MCF 10A (cell line): ENCODE measurements at regions not wholly inside any gene's neighbourhood (a gene's known extent, or its start where the extent isn't known, plus 50 kb on each side); places are given as distances from the start of the nearest gene placed in this dataset.

Experiments
- BruUV-seq: library from RNA; stranded (reverse); fragments of 400-500 nt; replicated peaks from 2 replicates; lab custom pipeline; 2021; lab: Mats Ljungman, UMichigan
- CTCF ChIA-PET: fragments of 300-600 bp; sonication (Branson Sonifier 250); formaldehyde crosslinking; extraction: SDS; loops from one replicate; lab custom pipeline; 2021; ENCODE audit warnings: antibody characterized with exemption, inconsistent platforms; lab: Yijun Ruan, JAX
- POLR2A ChIA-PET: fragments of 300-600, 350-650 bp; sonication (Branson Sonifier 250); formaldehyde crosslinking; extraction: SDS; loops from one replicate; lab custom pipeline; 2020; ENCODE audit warnings: antibody characterized with exemption, inconsistent platforms; lab: Yijun Ruan, JAX
- DNase-seq: peaks from one replicate; pipeline ENCODE4 v3.0.0-alpha.2; 2018; ENCODE audit not compliant: unreplicated experiment
- H3K27ac Mint-ChIP-seq: one replicate; pipeline ENCODE4 v1.8.0; 2022; ENCODE audit warnings: mild to moderate bottlenecking, low read depth, mixed read lengths; ENCODE audit not compliant: unreplicated experiment
- H3K27me3 Mint-ChIP-seq: one replicate; pipeline ENCODE4 v1.8.0; 2022; ENCODE audit warnings: mixed read lengths; ENCODE audit not compliant: insufficient read depth, unreplicated experiment
- H3K36me3 Mint-ChIP-seq: one replicate; pipeline ENCODE4 v1.8.0; 2022; ENCODE audit warnings: mild to moderate bottlenecking, moderate library complexity, mixed read lengths; ENCODE audit not compliant: insufficient read depth, unreplicated experiment
- H3K4me1 Mint-ChIP-seq: one replicate; pipeline ENCODE4 v1.8.0; 2022; ENCODE audit warnings: mixed read lengths; ENCODE audit not compliant: insufficient read depth, unreplicated experiment
- H3K4me3 Mint-ChIP-seq: one replicate; pipeline ENCODE4 v1.8.0; 2022; ENCODE audit warnings: mild to moderate bottlenecking, moderate library complexity, mixed read lengths; ENCODE audit not compliant: unreplicated experiment
- H3K9me3 Mint-ChIP-seq: one replicate; pipeline ENCODE4 v1.8.0; 2022; ENCODE audit warnings: mixed read lengths; ENCODE audit not compliant: unreplicated experiment
- intact Hi-C: fragments of 100-400 bp; cut with micrococcal nuclease; formaldehyde crosslinking; loops from 2 replicates; pipeline ENCODE4 v1.14.1; 2022
- TF ChIP-seq, protein P1 (sequence below): fragments of 200-600 bp; IDR thresholded peaks from one replicate; pipeline ENCODE4 v1.8.0; 2022; ENCODE audit warnings: antibody characterized with exemption, mild to moderate bottlenecking; ENCODE audit not compliant: unreplicated experiment

DNA sequence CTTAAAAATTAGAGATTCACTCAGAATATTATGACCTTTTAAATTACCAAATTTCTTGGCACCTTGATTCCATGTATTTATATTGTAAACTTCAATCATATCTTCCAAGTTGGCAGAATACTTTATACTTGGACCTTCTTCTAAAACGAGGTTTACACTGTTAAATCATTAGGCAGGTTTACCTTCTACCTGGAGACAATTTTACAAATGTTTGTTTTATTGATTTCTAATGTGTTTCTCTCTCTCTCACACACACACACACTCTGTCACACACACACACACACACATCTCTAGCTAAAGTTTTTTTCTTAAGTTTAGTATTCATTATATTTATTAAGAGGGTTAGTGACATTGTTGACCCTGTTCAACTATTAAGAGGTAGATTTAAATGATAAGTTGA, 1155.6 kb downstream of the NSUN3 start:
- no TSS peak for BruUV-seq
- CTCF ChIA-PET, result no interaction called here
- intact Hi-C loops, result no loop called here

DNA sequence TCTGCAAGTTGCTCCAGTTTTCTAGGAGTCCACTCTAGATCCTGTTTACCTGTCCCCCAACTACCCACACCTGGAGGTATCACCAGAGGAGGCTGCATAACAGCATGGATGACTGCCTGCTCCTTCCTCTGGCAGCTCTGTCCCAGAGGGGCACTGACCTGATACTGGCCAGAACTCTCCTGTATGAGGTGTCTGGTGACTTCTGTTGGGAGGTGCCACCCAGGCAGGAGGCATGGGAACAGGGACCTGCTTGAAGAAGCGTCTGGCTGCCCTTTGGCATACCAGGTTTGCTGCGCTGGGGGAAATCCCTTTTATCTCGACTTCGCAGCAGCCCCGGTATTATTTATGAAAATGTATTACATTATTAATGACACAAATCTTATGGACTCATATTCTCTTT, 1163.6 kb downstream of the NSUN3 start:
- Mint-ChIP-seq H3K4me1 (no peaks in the 10 kb centered on the region), H3K9me3 (no peaks in the 10 kb centered on the region), H3K27me3 (peaks cover 85% of the 10 kb centered on the region), H3K4me3 (no peak overlapping the region), H3K36me3 (no peaks in the 10 kb centered on the region), H3K27ac (no peak overlapping the region)
- ChIA-PET CTCF (no interaction called here), POLR2A (no interaction called here)
- intact Hi-C loops, result no loop called here
- TF ChIP-seq, protein P1, sequence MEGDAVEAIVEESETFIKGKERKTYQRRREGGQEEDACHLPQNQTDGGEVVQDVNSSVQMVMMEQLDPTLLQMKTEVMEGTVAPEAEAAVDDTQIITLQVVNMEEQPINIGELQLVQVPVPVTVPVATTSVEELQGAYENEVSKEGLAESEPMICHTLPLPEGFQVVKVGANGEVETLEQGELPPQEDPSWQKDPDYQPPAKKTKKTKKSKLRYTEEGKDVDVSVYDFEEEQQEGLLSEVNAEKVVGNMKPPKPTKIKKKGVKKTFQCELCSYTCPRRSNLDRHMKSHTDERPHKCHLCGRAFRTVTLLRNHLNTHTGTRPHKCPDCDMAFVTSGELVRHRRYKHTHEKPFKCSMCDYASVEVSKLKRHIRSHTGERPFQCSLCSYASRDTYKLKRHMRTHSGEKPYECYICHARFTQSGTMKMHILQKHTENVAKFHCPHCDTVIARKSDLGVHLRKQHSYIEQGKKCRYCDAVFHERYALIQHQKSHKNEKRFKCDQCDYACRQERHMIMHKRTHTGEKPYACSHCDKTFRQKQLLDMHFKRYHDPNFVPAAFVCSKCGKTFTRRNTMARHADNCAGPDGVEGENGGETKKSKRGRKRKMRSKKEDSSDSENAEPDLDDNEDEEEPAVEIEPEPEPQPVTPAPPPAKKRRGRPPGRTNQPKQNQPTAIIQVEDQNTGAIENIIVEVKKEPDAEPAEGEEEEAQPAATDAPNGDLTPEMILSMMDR, result no peak
- no peak for DNase-seq
- no TSS peak for BruUV-seq

More for the DNA sequence above, 1155.6 kb downstream of the NSUN3 start:
- no peak overlapping the region for H3K4me3 Mint-ChIP-seq
- H3K9me3 Mint-ChIP-seq, result no peaks in the 10 kb centered on the region
- DNase-seq, result no peak
- H3K4me1 Mint-ChIP-seq, result no peaks in the 10 kb centered on the region
- POLR2A ChIA-PET, result no interaction called here
- H3K27me3 Mint-ChIP-seq, result peaks cover 69% of the 10 kb centered on the region
- no peaks in the 10 kb centered on the region for H3K36me3 Mint-ChIP-seq
- TF ChIP-seq, protein P1, result no peak
- H3K27ac Mint-ChIP-seq, result no peak overlapping the region

DNA sequence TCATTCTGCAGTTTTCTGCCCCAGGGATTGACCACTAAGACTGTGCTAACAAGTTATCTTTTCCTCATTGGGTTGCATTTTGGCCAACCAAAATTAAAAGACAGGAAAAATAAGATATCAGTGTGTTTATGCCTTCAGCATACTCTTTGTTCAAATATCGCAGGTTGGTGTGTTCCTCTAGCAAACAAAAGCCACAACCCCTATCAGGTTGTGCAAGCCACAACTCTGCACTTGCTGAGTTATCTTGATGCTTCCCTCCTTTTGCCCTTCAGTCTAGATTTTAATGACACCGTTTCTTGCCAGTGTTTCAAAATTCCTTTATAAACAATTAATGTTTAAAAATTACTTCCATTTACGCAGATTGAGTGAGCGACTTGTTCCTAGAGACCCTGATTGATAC, 1164.2 kb downstream of the NSUN3 start:
- POLR2A ChIA-PET, result no interaction called here
- Mint-ChIP-seq H3K4me1 (no peaks in the 10 kb centered on the region), H3K27ac (no peak overlapping the region), H3K9me3 (no peaks in the 10 kb centered on the region), H3K36me3 (no peaks in the 10 kb centered on the region), H3K4me3 (no peak overlapping the region), H3K27me3 (peaks cover 84% of the 10 kb centered on the region)
- CTCF ChIA-PET, result no interaction called here
- DNase-seq, result no peak
- no TSS peak for BruUV-seq
- TF ChIP-seq, protein P1, result no peak
- intact Hi-C loops, result no loop called here

DNA sequence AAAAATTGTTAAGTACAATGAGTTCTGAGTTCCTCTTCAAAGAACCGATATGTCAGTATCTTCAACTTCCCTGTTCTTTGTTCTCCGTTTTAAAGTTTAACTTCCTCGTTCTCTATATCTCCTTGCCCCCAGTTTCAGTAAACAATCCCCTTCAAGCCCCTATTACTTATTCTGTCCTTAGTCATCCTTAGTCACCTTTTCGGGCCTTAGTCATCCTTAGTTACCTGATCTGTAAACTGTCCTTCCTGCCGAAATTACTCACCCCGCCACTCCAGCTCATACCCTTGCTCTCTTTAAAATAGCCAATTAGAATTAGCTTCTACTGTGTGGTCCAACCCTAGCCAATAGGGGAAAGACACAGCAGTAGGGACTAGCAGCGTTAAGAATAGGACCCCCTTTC, 1165.6 kb downstream of the NSUN3 start:
- Mint-ChIP-seq H3K27ac (no peak overlapping the region), H3K36me3 (no peaks in the 10 kb centered on the region), H3K4me1 (no peaks in the 10 kb centered on the region), H3K9me3 (no peaks in the 10 kb centered on the region), H3K4me3 (no peak overlapping the region), H3K27me3 (peaks cover 77% of the 10 kb centered on the region)
- intact Hi-C loops, result no loop called here
- no peak for DNase-seq
- TF ChIP-seq, protein P1, result no peak
- POLR2A ChIA-PET, result no interaction called here
- BruUV-seq, result no TSS peak
- CTCF ChIA-PET, result interaction anchor here (0.5 kb wide), 1 partner anchor 12 kb away, joined by 3 read pairs; no protein-coding TSS in a partner anchor
